VCaP (cell line): ENCODE measurements at regions not wholly inside any gene's neighbourhood (a gene's known extent, or its start where the extent isn't known, plus 50 kb on each side); places are given as distances from the start of the nearest gene placed in this dataset.
A peak's percentile ranks its signal among the peaks of the same experiment; 100 is the strongest.

Experiments used
- H3K27ac ChIP-seq: fragments of 450-650 bp; 2 replicates; pipeline ENCODE4 v1.5.1; 2017
- CTCF ChIP-seq: fragments of 450-650 bp; conservative IDR thresholded peaks from 2 replicates; pipeline ENCODE4 v1.5.1; 2017; ENCODE audit warnings: mild to moderate bottlenecking, moderate library complexity

DNA sequence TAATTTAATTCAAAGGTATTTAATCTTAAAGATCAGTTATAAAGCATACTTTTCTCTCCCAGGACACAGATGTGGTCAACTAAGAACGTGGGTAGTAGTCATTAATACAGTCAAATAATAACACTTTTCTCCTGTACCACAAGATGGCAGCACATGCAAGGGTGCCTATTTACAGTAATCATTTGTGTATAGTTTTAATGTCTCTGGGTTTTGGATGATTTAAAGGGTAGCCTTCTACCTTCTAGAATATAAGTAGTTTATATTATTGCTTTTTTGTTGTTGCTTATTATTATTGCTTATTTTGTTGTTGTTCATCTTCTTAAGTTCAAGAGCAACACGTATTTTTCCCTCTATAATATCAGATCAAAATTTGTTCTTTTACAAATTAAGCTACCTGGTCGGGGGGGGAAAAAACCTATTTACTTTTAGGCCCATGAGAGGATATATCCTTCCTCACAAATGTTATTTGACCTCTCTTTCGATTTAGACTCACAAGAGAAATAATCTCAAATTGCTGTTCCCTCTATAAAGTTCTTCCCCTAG is 59.6 kb upstream of the SLC27A6 start:
- no peak overlapping the region for H3K27ac ChIP-seq
- peak; percentile 94 for TF ChIP-seq CTCF

GRCh38 chr5:128913551-128913950 is 51.7 kb upstream of the SLC27A6 start:
- TF ChIP-seq CTCF = no peak
- H3K27ac ChIP-seq = no peak overlapping the region
